ENCODE measurements at regions not wholly inside any gene's neighbourhood (a gene's known extent, or its start where the extent isn't known, plus 50 kb on each side); places are given as distances from the start of the nearest gene placed in this dataset.

- no peak overlapping the region for H2AK5ac ChIP-seq (ENCODE audit: low read depth, low read length)
- H3K4ac ChIP-seq (replicated peaks; ENCODE audit: insufficient read length, low read depth, low read length), result no peak overlapping the region
- no peak overlapping the region for H4K5ac ChIP-seq (ENCODE audit: insufficient read length, low read depth, low read length)
- H2BK15ac ChIP-seq (ENCODE audit: low read length), result no peak overlapping the region
- ChIA-PET CTCF (ENCODE audit: partially characterized antibody) (interaction anchor here (0.8 kb wide), 1 partner anchor 304 kb away, joined by 3 read pairs; no protein-coding TSS in a partner anchor), POLR2A (ENCODE audit: partially characterized antibody) (no interaction called here)
- 95% methylated on average over 2 of the region's 2 CpGs; no CpG with 5 or more reads in 1 of the 2 experiments for WGBS, 2 experiments (ENCODE audit: extremely low coverage in 1 of 2, insufficient coverage in 1 of 2, insufficient read length in 1 of 2, insufficient replicate concordance in 2 of 2, low coverage in 1 of 2, low lambda C conversion rate in 2 of 2, missing lambda C conversion rate in 1 of 2)
- H3K9me3 ChIP-seq (ENCODE audit: insufficient read depth in 2 of 2, low read depth in 1 of 2, low read length in 1 of 2), result peaks cover 3 to 4% of the 10 kb centered on the region in 2 experiments; a peak in 2 of 4 replicates
- no peak overlapping the region for H3K27ac ChIP-seq (ENCODE audit: low read depth, low read length)
- no peak overlapping the region for H3K23ac ChIP-seq (ENCODE audit: insufficient read length)
- H4K8ac ChIP-seq (ENCODE audit: extremely low read depth, insufficient read depth, low read length), result no peak overlapping the region
- no peak overlapping the region for H3K4me2 ChIP-seq (ENCODE audit: insufficient read depth in 1 of 2, low read depth in 2 of 2, low read length in 2 of 2)
- no peak overlapping the region for H2BK120ac ChIP-seq (replicated peaks; ENCODE audit: low read depth, low read length)
- H2AFZ ChIP-seq (ENCODE audit: low read length), result no peak overlapping the region
- H3K79me1 ChIP-seq (ENCODE audit: low read depth, low read length), result no peaks in the 10 kb centered on the region
- H3K4me3 ChIP-seq (ENCODE audit: extremely low read depth in 1 of 4, insufficient read depth in 2 of 4, low read depth in 3 of 4, low read length in 4 of 4), result no peak overlapping the region
- no peak overlapping the region for H2BK5ac ChIP-seq (ENCODE audit: low read depth, low read length)
- no peak overlapping the region for H3K14ac ChIP-seq (ENCODE audit: insufficient read length)
- H2BK12ac ChIP-seq (ENCODE audit: low read depth, low read length), result no peak overlapping the region
- H4K91ac ChIP-seq (replicated peaks; ENCODE audit: insufficient read length, low read length), result no peak overlapping the region
- H2BK20ac ChIP-seq (ENCODE audit: low read length), result no peak overlapping the region
- no peaks in the 10 kb centered on the region for H3K27me3 ChIP-seq (replicated peaks in 1 of 4; ENCODE audit: control insufficient read depth in 3 of 4, extremely low read depth in 1 of 4, insufficient read depth in 3 of 4, low read length in 3 of 4)
- H3K18ac ChIP-seq (ENCODE audit: extremely low read depth, low read length), result no peak overlapping the region
- H4K20me1 ChIP-seq (replicated peaks in 1 of 2; ENCODE audit: control insufficient read depth in 1 of 2, insufficient read depth in 2 of 2, low read length in 2 of 2), result no peaks in the 10 kb centered on the region
- FAIRE-seq (no peak), DNase-seq (ENCODE audit: low read depth in 1 of 2, low spot score in 2 of 2) (no peak)
- H3K79me2 ChIP-seq (ENCODE audit: control insufficient read depth in 1 of 2, insufficient read depth in 2 of 2, low read length in 2 of 2), result no peaks in the 10 kb centered on the region
- H3K9ac ChIP-seq (replicated peaks in 1 of 4; ENCODE audit: extremely low read depth in 1 of 4, low read depth in 3 of 4, low read length in 3 of 4), result no peak overlapping the region
- H3K56ac ChIP-seq (replicated peaks; ENCODE audit: insufficient read length, low read depth, low read length), result no peak overlapping the region
- H3K23me2 ChIP-seq (ENCODE audit: low read depth, low read length), result no peaks in the 10 kb centered on the region
- 0 out of 7 replicates have a peak, but pooled peaks cover 0 to 3% (median 0%) of the 10 kb centered on the region in 4 experiments for H3K4me1 ChIP-seq (replicated peaks in 1 of 4; ENCODE audit: control insufficient read depth in 3 of 4, insufficient read depth in 4 of 4, low read length in 3 of 4)
- no peaks in the 10 kb centered on the region for H3K36me3 ChIP-seq (ENCODE audit: control insufficient read depth in 2 of 4, insufficient read depth in 4 of 4, low read length in 3 of 4)
- no peak for TF ChIP-seq YY1 (IDR thresholded peaks at IDR 0.05; ENCODE audit: low read depth, low read length)
- no peak for TF ChIP-seq EP300 (IDR thresholded peaks at IDR 0.05; ENCODE audit: borderline replicate concordance in 1 of 2, low read depth in 2 of 2, low read length in 2 of 2)
- TF ChIP-seq CBX5 (IDR thresholded peaks at IDR 0.05; ENCODE audit: low read depth, low read length), result no peak
- TF ChIP-seq USF2 (IDR thresholded peaks at IDR 0.05; ENCODE audit: low read length), result no peak
- TF ChIP-seq SUZ12 (IDR thresholded peaks at IDR 0.05; ENCODE audit: low read length), result no peak
- no peak for TF ChIP-seq TEAD4 (IDR thresholded peaks at IDR 0.05; ENCODE audit: low read depth, low read length)
- TF ChIP-seq CHD2 (IDR thresholded peaks at IDR 0.05; ENCODE audit: low read length), result no peak
- TF ChIP-seq NANOG (IDR thresholded peaks at IDR 0.05; ENCODE audit: insufficient read depth, low read depth, low read length, poor library complexity, severe bottlenecking), result no peak
- no peak for TF ChIP-seq SP1 (IDR thresholded peaks at IDR 0.05; ENCODE audit: low read depth, low read length)
- no peak for TF ChIP-seq FOSL1 (IDR thresholded peaks at IDR 0.05; ENCODE audit: insufficient read depth, low read depth, low read length)
- no peak for TF ChIP-seq ZNF274 (IDR thresholded peaks at IDR 0.05; ENCODE audit: borderline replicate concordance, extremely low read depth, low read length)
- no peak for TF ChIP-seq SIN3A (conservative IDR thresholded peaks at IDR 0.05 in 1 of 2, IDR thresholded peaks at IDR 0.05 in 1 of 2; ENCODE audit: low read depth in 1 of 2, low read length in 2 of 2)
- TF ChIP-seq SIRT6 (IDR thresholded peaks at IDR 0.05; ENCODE audit: low read length), result no peak
Measured at GRCh38 chr9:78893774-78894401, 597.0 kb downstream of the PSAT1 start.
